ENCODE measurements at regions not wholly inside any gene's neighbourhood (a gene's known extent, or its start where the extent isn't known, plus 50 kb on each side); places are given as distances from the start of the nearest gene placed in this dataset.

DNA sequence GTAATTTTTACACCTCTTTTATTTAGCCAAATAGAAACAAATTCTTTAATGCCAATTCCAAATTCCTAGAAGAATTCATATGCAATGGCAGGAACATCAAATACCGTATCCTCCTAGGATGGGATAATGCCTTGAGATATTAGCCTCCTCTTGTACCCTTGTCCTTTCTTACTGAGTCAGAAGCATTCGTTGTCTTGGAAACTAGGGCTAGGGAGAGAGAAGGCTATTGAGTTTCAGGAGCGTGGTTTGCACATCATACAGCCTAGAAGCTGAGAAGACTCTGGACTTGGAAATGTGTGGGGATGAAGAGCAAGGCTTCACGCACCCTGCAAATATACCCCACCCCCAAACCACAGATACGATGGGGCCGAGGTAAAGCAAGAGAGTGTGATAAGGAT, 300.7 kb downstream of the SP3 start:
- intact Hi-C loops (cut with micrococcal nuclease; ENCODE audit: unreplicated experiment) = loop anchor here (10.0 kb wide), 1 partner anchor 260 kb away; no protein-coding TSS in a partner anchor
- H3K79me2 ChIP-seq (ENCODE audit: insufficient read depth, low read length) = no peaks in the 10 kb centered on the region
- H3K4me2 ChIP-seq (ENCODE audit: low read depth, low read length) = no peak overlapping the region
- FAIRE-seq (no peak), DNase-seq (ENCODE audit: low spot score) (no peak), ATAC-seq (no peak)
- no peaks in the 10 kb centered on the region for H3K9me3 ChIP-seq (ENCODE audit: low read length)
- H3K9ac ChIP-seq (ENCODE audit: insufficient read depth, low read depth, low read length) = no peak overlapping the region
- 12% methylated on average over 6 of the region's 6 CpGs for WGBS (ENCODE audit: low lambda C conversion rate)
- TF ChIP-seq FOXJ3 (CRISPR knock-in tag; IDR thresholded peaks at IDR 0.05; ENCODE audit: borderline replicate concordance) (no peak), SMYD3 (CRISPR knock-in tag; IDR thresholded peaks at IDR 0.05) (no peak), ZZZ3 (CRISPR knock-in tag; IDR thresholded peaks at IDR 0.05; ENCODE audit: borderline replicate concordance) (no peak), NR2F2 (IDR thresholded peaks at IDR 0.05; ENCODE audit: borderline replicate concordance, low read depth) (no peak), MATR3 (CRISPR knock-in tag; IDR thresholded peaks at IDR 0.05) (no peak), CC2D1A (CRISPR knock-in tag; IDR thresholded peaks at IDR 0.05) (no peak), ZNF83 (CRISPR knock-in tag; IDR thresholded peaks at IDR 0.05; ENCODE audit: borderline replicate concordance) (no peak), NR2F6 (IDR thresholded peaks at IDR 0.05) (no peak), NR2F6 (CRISPR knock-in tag; IDR thresholded peaks at IDR 0.05) (no peak), ETV6 (CRISPR knock-in tag; conservative IDR thresholded peaks at IDR 0.05) (no peak), TARDBP (CRISPR knock-in tag; IDR thresholded peaks at IDR 0.05) (no peak), NR2C2 (CRISPR knock-in tag; IDR thresholded peaks at IDR 0.05; ENCODE audit: borderline replicate concordance) (no peak), MED13 (CRISPR knock-in tag; IDR thresholded peaks at IDR 0.05) (no peak), PHF8 (CRISPR knock-in tag; IDR thresholded peaks at IDR 0.05) (no peak), ZSCAN12 (CRISPR knock-in tag; IDR thresholded peaks at IDR 0.05) (no peak), ZSCAN31 (CRISPR knock-in tag; IDR thresholded peaks at IDR 0.05; ENCODE audit: low read depth) (no peak), FIP1L1 (IDR thresholded peaks at IDR 0.05; ENCODE audit: borderline replicate concordance, insufficient read depth, low read depth, low read length) (no peak), ZNF777 (CRISPR knock-in tag; IDR thresholded peaks at IDR 0.05) (no peak)
- TF ChIP-seq, protein P1, sequence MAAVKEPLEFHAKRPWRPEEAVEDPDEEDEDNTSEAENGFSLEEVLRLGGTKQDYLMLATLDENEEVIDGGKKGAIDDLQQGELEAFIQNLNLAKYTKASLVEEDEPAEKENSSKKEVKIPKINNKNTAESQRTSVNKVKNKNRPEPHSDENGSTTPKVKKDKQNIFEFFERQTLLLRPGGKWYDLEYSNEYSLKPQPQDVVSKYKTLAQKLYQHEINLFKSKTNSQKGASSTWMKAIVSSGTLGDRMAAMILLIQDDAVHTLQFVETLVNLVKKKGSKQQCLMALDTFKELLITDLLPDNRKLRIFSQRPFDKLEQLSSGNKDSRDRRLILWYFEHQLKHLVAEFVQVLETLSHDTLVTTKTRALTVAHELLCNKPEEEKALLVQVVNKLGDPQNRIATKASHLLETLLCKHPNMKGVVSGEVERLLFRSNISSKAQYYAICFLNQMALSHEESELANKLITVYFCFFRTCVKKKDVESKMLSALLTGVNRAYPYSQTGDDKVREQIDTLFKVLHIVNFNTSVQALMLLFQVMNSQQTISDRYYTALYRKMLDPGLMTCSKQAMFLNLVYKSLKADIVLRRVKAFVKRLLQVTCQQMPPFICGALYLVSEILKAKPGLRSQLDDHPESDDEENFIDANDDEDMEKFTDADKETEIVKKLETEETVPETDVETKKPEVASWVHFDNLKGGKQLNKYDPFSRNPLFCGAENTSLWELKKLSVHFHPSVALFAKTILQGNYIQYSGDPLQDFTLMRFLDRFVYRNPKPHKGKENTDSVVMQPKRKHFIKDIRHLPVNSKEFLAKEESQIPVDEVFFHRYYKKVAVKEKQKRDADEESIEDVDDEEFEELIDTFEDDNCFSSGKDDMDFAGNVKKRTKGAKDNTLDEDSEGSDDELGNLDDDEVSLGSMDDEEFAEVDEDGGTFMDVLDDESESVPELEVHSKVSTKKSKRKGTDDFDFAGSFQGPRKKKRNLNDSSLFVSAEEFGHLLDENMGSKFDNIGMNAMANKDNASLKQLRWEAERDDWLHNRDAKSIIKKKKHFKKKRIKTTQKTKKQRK (IDR thresholded peaks at IDR 0.05; ENCODE audit: low read length) = no peak
- TF ChIP-seq, protein P2, sequence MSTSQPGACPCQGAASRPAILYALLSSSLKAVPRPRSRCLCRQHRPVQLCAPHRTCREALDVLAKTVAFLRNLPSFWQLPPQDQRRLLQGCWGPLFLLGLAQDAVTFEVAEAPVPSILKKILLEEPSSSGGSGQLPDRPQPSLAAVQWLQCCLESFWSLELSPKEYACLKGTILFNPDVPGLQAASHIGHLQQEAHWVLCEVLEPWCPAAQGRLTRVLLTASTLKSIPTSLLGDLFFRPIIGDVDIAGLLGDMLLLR (CRISPR knock-in tag; IDR thresholded peaks at IDR 0.05) = no peak
- TF ChIP-seq, protein P3, sequence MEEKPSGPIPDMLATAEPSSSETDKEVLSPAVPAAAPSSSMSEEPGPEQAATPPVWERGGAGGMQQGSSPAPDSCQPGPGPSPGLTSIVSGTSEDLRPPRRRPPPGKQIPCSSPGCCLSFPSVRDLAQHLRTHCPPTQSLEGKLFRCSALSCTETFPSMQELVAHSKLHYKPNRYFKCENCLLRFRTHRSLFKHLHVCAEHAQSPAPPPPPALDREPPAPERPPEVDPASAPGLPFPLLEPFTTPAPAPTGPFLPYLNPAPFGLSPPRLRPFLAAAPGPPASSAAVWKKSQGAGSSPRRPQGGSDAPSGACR (CRISPR knock-in tag; IDR thresholded peaks at IDR 0.05) = no peak
- BruUV-seq (replicated peaks) = no TSS peak
- no peak overlapping the region for H2AFZ ChIP-seq (ENCODE audit: low read length)
- ChIA-PET POLR2A (no interaction called here), CTCF (ENCODE audit: low intra/inter-chr PET ratio, low total read pairs) (no interaction called here)
- H3K27ac ChIP-seq (ENCODE audit: extremely low read length, insufficient read depth, low read length) = no peak overlapping the region
- H3K36me3 ChIP-seq (replicated peaks in 1 of 2; ENCODE audit: control insufficient read depth in 1 of 2, insufficient read depth in 2 of 2, low read length in 2 of 2) = no peaks in the 10 kb centered on the region
- no peaks in the 10 kb centered on the region for H4K20me1 ChIP-seq (ENCODE audit: insufficient read depth, low read length)
- in situ Hi-C loops (cut with HindIII; ENCODE audit: extremely low pct_ligation_motif_present, low pct_unique_long_range_greater_than_20kb) = no loop called here
- peaks cover 0 to 11% of the 10 kb centered on the region in 2 experiments; a peak in 2 of 5 replicates for H3K27me3 ChIP-seq (ENCODE audit: control insufficient read depth in 1 of 2, insufficient read depth in 2 of 2, low read length in 2 of 2)
- H3K4me3 ChIP-seq (replicated peaks in 1 of 3; ENCODE audit: insufficient read depth in 1 of 3, low read depth in 2 of 3, low read length in 3 of 3) = no peak overlapping the region
- no peaks in the 10 kb centered on the region for H3K4me1 ChIP-seq (ENCODE audit: insufficient read depth, low read length)

All from HepG2 (cell line).